Sigmoid colon (tissue), 4 donors: ENCODE measurements at regions not wholly inside any gene's neighbourhood (a gene's known extent, or its start where the extent isn't known, plus 50 kb on each side); places are given as distances from the start of the nearest gene placed in this dataset.

Experiments used
- CTCF ChIP-seq, 4 experiments: fragments of 450-650 bp in 3 of 4; fragments of 200-600 bp in 1 of 4; IDR thresholded peaks; one replicate each; pipeline ENCODE4 v1.5.1; 2016 to 2019; ENCODE audit warnings: antibody characterized with exemption in 4 of 4, mild to moderate bottlenecking in 3 of 4, moderate library complexity in 2 of 4
- EP300 ChIP-seq, 4 donors: sonication (generic); formaldehyde crosslinking; IDR thresholded peaks; one replicate each; pipeline ENCODE4 v1.6.1; 2017; ENCODE audit warnings: antibody characterized with exemption in 4 of 4
- POLR2A ChIP-seq, 2 donors: fragments of 450-650 bp; IDR thresholded peaks; one replicate each; pipeline ENCODE4 v1.6.1; 2016; ENCODE audit warnings: antibody characterized with exemption in 2 of 2, mild to moderate bottlenecking in 2 of 2, moderate library complexity in 2 of 2
- POLR2AphosphoS5 ChIP-seq, 4 donors: sonication (generic); formaldehyde crosslinking; IDR thresholded peaks; one replicate each; pipeline ENCODE4 v1.6.1; 2017; ENCODE audit warnings: antibody characterized with exemption in 4 of 4

GRCh38 chr5:130964231-130965202 lies 200.5 kb downstream of the HINT1 start:
- TF ChIP-seq CTCF (IDR thresholded peaks at IDR 0.05) (no peak), POLR2AphosphoS5 (IDR thresholded peaks at IDR 0.05) (peak in 3 of 4 donors; percentile 56 to 81 (median 75)), EP300 (IDR thresholded peaks at IDR 0.05) (no peak), POLR2A (IDR thresholded peaks at IDR 0.05) (no peak)
